ENCODE measurements at regions not wholly inside any gene's neighbourhood (a gene's known extent, or its start where the extent isn't known, plus 50 kb on each side); places are given as distances from the start of the nearest gene placed in this dataset.
"Not testable (repeated sequence)": the region's sequence is repeated elsewhere in the genome, so short reads cannot be mapped to it uniquely, and the experiment has no call there.

GRCh38 chr16:21514474-21514840 lies 84.9 kb upstream of the METTL9 start:
- DNase-seq (ENCODE audit: low read depth in 2 of 2), result not testable (repeated sequence)

- DNase-seq (ENCODE audit: low read depth in 2 of 2), result not testable (repeated sequence)
Measured at GRCh38 chr16:21516705-21517040, 82.7 kb upstream of the METTL9 start.

GRCh38 chr16:21517263-21517662 lies 82.1 kb upstream of the METTL9 start:
- not testable (repeated sequence) for DNase-seq (ENCODE audit: low read depth in 2 of 2)

GRCh38 chr16:21519361-21520133 lies 79.8 kb upstream of the METTL9 start:
- not testable (repeated sequence) for DNase-seq (ENCODE audit: low read depth in 2 of 2)

- DNase-seq (ENCODE audit: low read depth in 2 of 2), result peak; percentile 95 to 100
Measured at GRCh38 chr16:21520134-21521047, 79.0 kb upstream of the METTL9 start.

GRCh38 chr16:21521048-21521389 lies 78.4 kb upstream of the METTL9 start:
- not testable (repeated sequence) for DNase-seq (ENCODE audit: low read depth in 2 of 2)

- DNase-seq (ENCODE audit: low read depth in 2 of 2), result not testable (repeated sequence)
Measured at GRCh38 chr16:21521390-21522143, 77.8 kb upstream of the METTL9 start.

GRCh38 chr16:21522846-21523245 lies 76.5 kb upstream of the METTL9 start:
- not testable (repeated sequence) for DNase-seq (ENCODE audit: low read depth in 2 of 2)

- DNase-seq (ENCODE audit: low read depth in 2 of 2), result no peak
Measured at GRCh38 chr16:21523411-21524067, 75.8 kb upstream of the METTL9 start.

- no peak for DNase-seq (ENCODE audit: low read depth in 2 of 2)
Measured at GRCh38 chr16:21524068-21524751, 75.2 kb upstream of the METTL9 start.

GRCh38 chr16:21524752-21525028 lies 74.7 kb upstream of the METTL9 start:
- not testable (repeated sequence) for DNase-seq (ENCODE audit: low read depth in 2 of 2)

GRCh38 chr16:21525029-21525895 lies 74.1 kb upstream of the METTL9 start:
- DNase-seq (ENCODE audit: low read depth in 2 of 2), result not testable (repeated sequence)

GRCh38 chr16:21525956-21526922 lies 73.1 kb upstream of the METTL9 start:
- not testable (repeated sequence) for DNase-seq (ENCODE audit: low read depth in 2 of 2)

GRCh38 chr16:21526923-21527807 lies 72.2 kb upstream of the METTL9 start:
- no peak for DNase-seq (ENCODE audit: low read depth in 2 of 2)

GRCh38 chr16:21529060-21529658 lies 70.2 kb upstream of the METTL9 start:
- not testable (repeated sequence) for DNase-seq (ENCODE audit: low read depth in 2 of 2)

- not testable (repeated sequence) for DNase-seq (ENCODE audit: low read depth in 2 of 2)
Measured at GRCh38 chr16:21530729-21531383, 68.5 kb upstream of the METTL9 start.

GRCh38 chr16:21532996-21533395 lies 66.4 kb upstream of the METTL9 start:
- DNase-seq (ENCODE audit: low read depth in 2 of 2), result not testable (repeated sequence)

Measured in stimulated activated CD8-positive, alpha-beta memory T cell treated with anti-CD3 and anti-CD28 coated beads, Interleukin-15, amount 100 ng/mL, for 48 hours (primary cell).